ENCODE measurements at regions not wholly inside any gene's neighbourhood (a gene's known extent, or its start where the extent isn't known, plus 50 kb on each side); places are given as distances from the start of the nearest gene placed in this dataset.

- Histone ChIP-seq H3K4me1 (ENCODE audit: control insufficient read depth, insufficient read depth, low read length) (no peaks in the 10 kb centered on the region), H3K9me3 (replicated peaks; ENCODE audit: control insufficient read depth, insufficient read depth, low read length) (no peaks in the 10 kb centered on the region), H2AFZ (ENCODE audit: control insufficient read depth, low read depth, low read length) (no peak overlapping the region), H3K79me2 (ENCODE audit: control insufficient read depth, insufficient read depth, low read length) (no peaks in the 10 kb centered on the region), H3K4me3 (no peak overlapping the region), H3K27ac (ENCODE audit: control insufficient read depth, insufficient read depth) (no peak overlapping the region), H4K20me1 (ENCODE audit: control insufficient read depth, insufficient read depth) (no peaks in the 10 kb centered on the region), H3K4me2 (ENCODE audit: control insufficient read depth, insufficient read depth) (no peak overlapping the region), H3K27me3 (replicated peaks in 1 of 2; ENCODE audit: control insufficient read depth in 2 of 2, insufficient read depth in 2 of 2, low read length in 1 of 2) (no peaks in the 10 kb centered on the region), H3K36me3 (ENCODE audit: control insufficient read depth in 2 of 2, insufficient read depth in 2 of 2, low read length in 1 of 2) (no peaks in the 10 kb centered on the region), H3K9ac (ENCODE audit: control insufficient read depth, insufficient read depth, low read length) (no peak overlapping the region)
- no peak for DNase-seq (ENCODE audit: low read depth, low spot score)
- ATAC-seq, result no peak
- RAD21 ChIA-PET (ENCODE audit: unreplicated experiment), result no interaction called here
- TF ChIP-seq CHD4 (IDR thresholded peaks at IDR 0.05), result no peak
- no peak for TF ChIP-seq EED (IDR thresholded peaks at IDR 0.05; ENCODE audit: low read depth)
- TF ChIP-seq TCF12 (IDR thresholded peaks at IDR 0.05; ENCODE audit: low read depth, low read length), result no peak
- no peak for TF ChIP-seq ZNF274 (IDR thresholded peaks at IDR 0.05; ENCODE audit: insufficient read depth, insufficient read length)
- no peak for TF ChIP-seq BRCA1 (IDR thresholded peaks at IDR 0.05; ENCODE audit: low read depth, low read length)
- TF ChIP-seq NR2F1 (conservative IDR thresholded peaks at IDR 0.05), result no peak
- TF ChIP-seq POLR2AphosphoS2 (IDR thresholded peaks at IDR 0.05; ENCODE audit: low read depth, low read length), result no peak
- no peak for TF ChIP-seq SP1 (IDR thresholded peaks at IDR 0.05; ENCODE audit: low read depth, low read length)
- no peak for TF ChIP-seq HCFC1 (IDR thresholded peaks at IDR 0.05; ENCODE audit: low read length)
- no peak for TF ChIP-seq ZNF592 (IDR thresholded peaks at IDR 0.05)
- TF ChIP-seq RBBP5 (conservative IDR thresholded peaks at IDR 0.05), result no peak
- no peak for TF ChIP-seq E2F4 (IDR thresholded peaks at IDR 0.05; ENCODE audit: low read depth, low read length)
- no peak for TF ChIP-seq CHD1 (IDR thresholded peaks at IDR 0.05; ENCODE audit: low read depth, low read length)
- TF ChIP-seq ZBTB4 (CRISPR knock-in tag; IDR thresholded peaks at IDR 0.05), result no peak
- TF ChIP-seq POU2F2 (IDR thresholded peaks at IDR 0.05; ENCODE audit: borderline replicate concordance, low read depth, low read length), result no peak
- TF ChIP-seq MTA3 (IDR thresholded peaks at IDR 0.05; ENCODE audit: borderline replicate concordance, low read length), result no peak
- POLR2A ChIA-PET, result no interaction called here
- intact Hi-C loops (cut with micrococcal nuclease; ENCODE audit: unreplicated experiment), result no loop called here
- SMC1A ChIA-PET (ENCODE audit: uncharacterized antibody, unreplicated experiment), result no interaction called here
- in situ Hi-C loops (cut with MboI), result no loop called here
- 0% methylated on average over 1 of the region's 1 CpG for WGBS (ENCODE audit: insufficient coverage, insufficient replicate concordance, low lambda C conversion rate, missing lambda C conversion rate)
- CTCF ChIA-PET, result no interaction called here
- FAIRE-seq, result no peak
- no TSS peak for BruUV-seq (replicated peaks)
Measured at GRCh38 chrX:26606971-26607370, 391.0 kb downstream of the MAGEB5 start.

All from GM12878 (cell line).